ENCODE measurements at regions not wholly inside any gene's neighbourhood (a gene's known extent, or its start where the extent isn't known, plus 50 kb on each side); places are given as distances from the start of the nearest gene placed in this dataset.

DNA sequence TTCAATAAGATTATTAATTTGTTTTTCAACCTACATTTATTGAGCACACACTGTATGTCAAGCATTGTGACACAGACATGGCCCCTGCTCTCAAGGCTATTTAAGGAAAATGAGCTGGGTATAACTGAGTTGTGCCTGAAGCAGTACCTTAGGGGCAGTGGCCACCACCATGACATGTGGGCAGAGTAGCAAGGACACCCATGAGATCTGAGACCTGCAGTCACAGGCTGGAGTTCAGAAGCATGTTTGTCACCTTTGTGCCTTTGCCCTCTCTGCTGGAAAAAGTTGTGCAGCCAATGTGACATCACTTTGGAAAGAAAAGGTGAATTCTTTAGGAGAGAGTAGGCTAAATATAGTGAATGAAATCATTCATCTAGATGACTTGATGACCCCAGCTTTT is 501.3 kb downstream of the BCOR start:
- no peaks in the 10 kb centered on the region for H3K9me3 ChIP-seq (ENCODE audit: control insufficient read depth in 1 of 2, low read length in 2 of 2)
- no peaks in the 10 kb centered on the region for H3K27me3 ChIP-seq (ENCODE audit: insufficient read depth, low read length)
- H3K27ac ChIP-seq (ENCODE audit: low read depth, low read length), result no peak overlapping the region
- POLR2A ChIA-PET (ENCODE audit: partially characterized antibody), result no interaction called here
- no peaks in the 10 kb centered on the region for H3K9me3 Mint-ChIP-seq
- no peaks in the 10 kb centered on the region for H3K4me1 Mint-ChIP-seq
- H3K4me3 Mint-ChIP-seq, result no peak overlapping the region
- no peak overlapping the region for H3K27ac Mint-ChIP-seq
- no peaks in the 10 kb centered on the region for H3K36me3 Mint-ChIP-seq
- no peaks in the 10 kb centered on the region for H3K27me3 Mint-ChIP-seq
- intact Hi-C loops (cut with micrococcal nuclease), result no loop called here
- H3K4me1 ChIP-seq (ENCODE audit: insufficient read depth, low read length), result no peaks in the 10 kb centered on the region
- H3K4me3 ChIP-seq (ENCODE audit: low read length in 2 of 2), result no peak overlapping the region
- DNase-seq, result no peak
- CTCF ChIA-PET (ENCODE audit: partially characterized antibody), result no interaction called here
- no peaks in the 10 kb centered on the region for H3K36me3 ChIP-seq (ENCODE audit: insufficient read depth, low read length)

DNA sequence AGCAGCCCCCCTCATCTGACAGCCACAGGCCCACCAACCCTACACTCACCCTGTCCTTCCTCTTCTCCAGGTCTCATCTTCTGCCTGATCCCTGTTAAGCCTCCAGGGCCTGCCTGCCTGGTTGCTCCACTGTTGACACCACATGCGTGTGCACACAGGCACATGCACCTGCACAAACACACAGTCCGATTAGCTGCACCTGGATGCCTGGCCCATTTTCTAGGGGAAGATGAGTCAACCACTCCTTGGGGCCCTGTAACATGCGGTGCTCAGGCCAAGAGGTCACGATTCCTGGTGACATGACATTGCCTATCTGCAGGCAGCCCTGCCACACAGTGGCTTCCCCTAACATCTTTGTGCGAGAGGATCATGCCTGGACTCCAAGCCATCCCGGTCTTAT is 498.4 kb downstream of the BCOR start:
- no peak overlapping the region for H3K4me3 Mint-ChIP-seq
- H3K27ac Mint-ChIP-seq, result peak overlapping the region in 1 of 7 donors; percentile 30
- H3K36me3 ChIP-seq (ENCODE audit: insufficient read depth, low read length), result no peaks in the 10 kb centered on the region
- no peaks in the 10 kb centered on the region for H3K9me3 ChIP-seq (ENCODE audit: control insufficient read depth in 1 of 2, low read length in 2 of 2)
- no peaks in the 10 kb centered on the region for H3K27me3 ChIP-seq (ENCODE audit: insufficient read depth, low read length)
- H3K4me3 ChIP-seq (ENCODE audit: low read length in 2 of 2), result no peak overlapping the region
- H3K27ac ChIP-seq (ENCODE audit: low read depth, low read length), result no peak overlapping the region
- no peaks in the 10 kb centered on the region for H3K4me1 Mint-ChIP-seq
- H3K36me3 Mint-ChIP-seq, result no peaks in the 10 kb centered on the region
- intact Hi-C loops (cut with micrococcal nuclease), result no loop called here
- no peaks in the 10 kb centered on the region for H3K9me3 Mint-ChIP-seq
- no peak for DNase-seq
- H3K4me1 ChIP-seq (ENCODE audit: insufficient read depth, low read length), result no peaks in the 10 kb centered on the region
- H3K27me3 Mint-ChIP-seq, result peaks cover 0 to 2% of the 10 kb centered on the region in 2 donors
- ChIA-PET CTCF (ENCODE audit: partially characterized antibody) (no interaction called here), POLR2A (ENCODE audit: partially characterized antibody) (no interaction called here)

DNA sequence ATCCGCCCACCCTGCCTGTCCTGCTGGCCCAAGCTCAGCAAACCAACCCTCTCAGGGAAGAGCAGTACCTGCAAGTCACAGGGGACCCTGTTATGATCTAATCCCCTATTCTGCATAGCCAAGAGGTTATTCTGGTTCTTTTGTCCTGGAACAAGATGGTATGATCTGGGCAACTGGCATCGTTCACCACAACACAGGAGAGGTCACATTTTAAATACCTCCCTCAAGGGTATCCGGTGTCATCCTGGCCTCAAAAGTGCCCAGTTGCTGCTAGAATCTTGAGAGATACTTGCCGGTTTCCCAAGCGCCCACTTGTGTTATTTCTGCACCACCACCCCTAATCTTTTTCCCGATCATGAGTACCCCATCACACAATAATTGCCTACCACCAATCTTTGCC is 497.5 kb downstream of the BCOR start:
- no peak overlapping the region for H3K4me3 ChIP-seq (ENCODE audit: low read length in 2 of 2)
- no peak overlapping the region for H3K27ac Mint-ChIP-seq
- H3K9me3 ChIP-seq (ENCODE audit: control insufficient read depth in 1 of 2, low read length in 2 of 2), result no peaks in the 10 kb centered on the region
- H3K4me3 Mint-ChIP-seq, result no peak overlapping the region
- no peaks in the 10 kb centered on the region for H3K4me1 ChIP-seq (ENCODE audit: insufficient read depth, low read length)
- H3K36me3 Mint-ChIP-seq, result no peaks in the 10 kb centered on the region
- no peaks in the 10 kb centered on the region for H3K9me3 Mint-ChIP-seq
- H3K27ac ChIP-seq (ENCODE audit: low read depth, low read length), result no peak overlapping the region
- H3K27me3 ChIP-seq (ENCODE audit: insufficient read depth, low read length), result no peaks in the 10 kb centered on the region
- no peaks in the 10 kb centered on the region for H3K4me1 Mint-ChIP-seq
- POLR2A ChIA-PET (ENCODE audit: partially characterized antibody), result no interaction called here
- H3K36me3 ChIP-seq (ENCODE audit: insufficient read depth, low read length), result no peaks in the 10 kb centered on the region
- CTCF ChIA-PET (ENCODE audit: partially characterized antibody), result no interaction called here
- H3K27me3 Mint-ChIP-seq, result peaks cover 0 to 4% of the 10 kb centered on the region in 2 donors
- no peak for DNase-seq
- intact Hi-C loops (cut with micrococcal nuclease), result no loop called here

DNA sequence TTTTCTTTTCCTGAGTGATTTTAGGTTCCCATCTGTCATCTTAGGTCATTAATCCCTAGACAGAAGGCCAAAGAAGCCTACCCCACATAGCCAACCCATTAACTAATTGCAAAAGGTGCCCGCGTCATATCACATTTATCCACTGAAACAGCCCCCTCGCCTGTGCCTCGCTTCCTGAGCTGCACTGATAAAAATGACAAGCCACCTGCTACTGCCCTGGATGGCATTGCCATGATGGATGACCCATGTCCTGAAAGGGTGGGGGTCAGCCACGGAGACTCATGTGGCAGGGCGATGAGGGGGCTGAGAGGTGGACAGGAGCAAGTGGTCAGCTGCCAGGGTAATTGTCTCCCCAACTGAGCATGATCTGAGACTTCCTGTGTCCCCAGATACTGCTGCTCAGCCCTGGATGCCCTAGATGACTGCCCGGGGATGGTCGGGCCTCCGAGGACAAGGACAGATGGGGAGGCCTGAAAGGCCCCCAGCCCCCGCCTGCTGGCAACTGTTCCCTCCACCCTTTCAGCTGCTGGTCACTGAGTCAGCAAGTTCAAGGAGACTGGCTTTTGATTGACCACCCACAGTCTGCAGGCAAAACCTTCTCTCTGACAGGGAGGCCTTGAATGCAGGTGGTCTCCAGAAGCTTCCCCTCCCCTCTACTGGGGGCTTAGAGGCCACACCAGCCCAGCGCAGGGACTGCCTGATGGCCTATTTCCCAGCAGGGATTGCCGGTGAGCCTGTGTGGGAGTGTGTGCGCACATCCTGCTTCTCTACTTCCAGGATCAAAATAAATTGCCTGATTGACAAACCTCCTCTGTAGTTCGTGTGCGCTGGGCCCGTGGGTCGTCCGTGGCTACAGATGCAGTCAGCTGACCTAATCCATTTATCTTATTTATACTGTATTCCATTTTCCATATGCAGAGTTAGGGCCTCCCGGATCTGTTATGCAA is 496.3 kb downstream of the BCOR start:
- Histone ChIP-seq H3K27ac (ENCODE audit: low read depth, low read length) (no peak overlapping the region), H3K9me3 (ENCODE audit: control insufficient read depth in 1 of 2, low read length in 2 of 2) (no peaks in the 10 kb centered on the region), H3K4me1 (ENCODE audit: insufficient read depth, low read length) (no peaks in the 10 kb centered on the region), H3K4me3 (ENCODE audit: low read length in 2 of 2) (no peak overlapping the region), H3K36me3 (ENCODE audit: insufficient read depth, low read length) (no peaks in the 10 kb centered on the region), H3K27me3 (ENCODE audit: insufficient read depth, low read length) (no peaks in the 10 kb centered on the region)
- Mint-ChIP-seq H3K36me3 (no peaks in the 10 kb centered on the region), H3K4me3 (no peak overlapping the region), H3K27me3 (peaks cover 0 to 4% of the 10 kb centered on the region in 2 donors), H3K9me3 (peaks cover 0 to 4% (median 0%) of the 10 kb centered on the region in 8 donors), H3K27ac (no peak overlapping the region), H3K4me1 (no peaks in the 10 kb centered on the region)
- ChIA-PET CTCF (ENCODE audit: partially characterized antibody) (no interaction called here), POLR2A (ENCODE audit: partially characterized antibody) (no interaction called here)
- intact Hi-C loops (cut with micrococcal nuclease), result no loop called here
- no peak for DNase-seq

DNA sequence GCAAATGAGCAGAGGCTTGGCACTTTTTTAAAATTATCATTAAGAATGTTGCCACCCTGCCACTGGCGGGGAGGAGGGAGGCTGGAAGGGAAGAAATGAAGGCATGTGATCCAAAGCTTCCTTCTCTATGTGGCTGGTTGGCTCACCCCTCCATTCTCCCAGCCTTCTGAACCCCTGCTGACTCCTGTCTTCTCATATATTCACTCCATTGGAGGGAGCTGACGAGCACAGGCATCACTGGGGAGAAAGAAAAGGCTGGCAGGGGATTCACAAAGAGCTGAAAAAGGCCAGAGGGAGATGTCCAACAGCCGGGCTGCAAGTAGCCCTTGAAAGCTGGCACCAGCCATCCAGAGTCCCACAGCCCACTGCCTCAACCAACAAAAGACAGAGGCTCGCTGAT is 495.6 kb downstream of the BCOR start:
- no peaks in the 10 kb centered on the region for H3K4me1 Mint-ChIP-seq
- peaks cover 0 to 9% (median under 1%) of the 10 kb centered on the region in 8 donors for H3K9me3 Mint-ChIP-seq
- H3K27me3 ChIP-seq (ENCODE audit: insufficient read depth, low read length), result no peaks in the 10 kb centered on the region
- CTCF ChIA-PET (ENCODE audit: partially characterized antibody), result no interaction called here
- POLR2A ChIA-PET (ENCODE audit: partially characterized antibody), result no interaction called here
- no peak overlapping the region for H3K4me3 Mint-ChIP-seq
- no peaks in the 10 kb centered on the region for H3K36me3 Mint-ChIP-seq
- no peak overlapping the region for H3K4me3 ChIP-seq (ENCODE audit: low read length in 2 of 2)
- H3K27ac ChIP-seq (ENCODE audit: low read depth, low read length), result no peak overlapping the region
- no peak overlapping the region for H3K27ac Mint-ChIP-seq
- H3K9me3 ChIP-seq (ENCODE audit: control insufficient read depth in 1 of 2, low read length in 2 of 2), result no peaks in the 10 kb centered on the region
- H3K36me3 ChIP-seq (ENCODE audit: insufficient read depth, low read length), result no peaks in the 10 kb centered on the region
- intact Hi-C loops (cut with micrococcal nuclease), result no loop called here
- DNase-seq, result no peak
- peaks cover 0 to 4% of the 10 kb centered on the region in 2 donors for H3K27me3 Mint-ChIP-seq
- no peaks in the 10 kb centered on the region for H3K4me1 ChIP-seq (ENCODE audit: insufficient read depth, low read length)

DNA sequence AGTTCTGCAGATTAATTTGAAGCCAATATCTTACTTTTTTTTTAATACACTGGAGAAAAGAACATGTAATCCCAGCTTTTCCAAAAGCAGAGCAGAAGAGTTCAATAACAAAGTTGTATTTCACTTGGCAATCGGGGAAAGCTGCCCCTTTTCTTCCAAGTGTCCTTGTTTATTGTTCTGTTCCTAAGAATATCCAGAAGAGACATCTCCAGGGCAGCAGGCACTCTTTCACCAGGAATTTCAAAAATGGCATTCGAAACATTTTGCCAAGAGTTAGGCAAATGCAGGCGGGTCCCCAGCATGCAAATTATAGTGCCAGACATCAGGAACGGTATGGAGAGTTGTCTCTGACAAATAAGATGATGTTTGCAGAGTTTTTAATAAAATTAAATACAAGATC is 494.5 kb downstream of the BCOR start:
- CTCF ChIA-PET (ENCODE audit: partially characterized antibody), result no interaction called here
- POLR2A ChIA-PET (ENCODE audit: partially characterized antibody), result no interaction called here

DNA sequence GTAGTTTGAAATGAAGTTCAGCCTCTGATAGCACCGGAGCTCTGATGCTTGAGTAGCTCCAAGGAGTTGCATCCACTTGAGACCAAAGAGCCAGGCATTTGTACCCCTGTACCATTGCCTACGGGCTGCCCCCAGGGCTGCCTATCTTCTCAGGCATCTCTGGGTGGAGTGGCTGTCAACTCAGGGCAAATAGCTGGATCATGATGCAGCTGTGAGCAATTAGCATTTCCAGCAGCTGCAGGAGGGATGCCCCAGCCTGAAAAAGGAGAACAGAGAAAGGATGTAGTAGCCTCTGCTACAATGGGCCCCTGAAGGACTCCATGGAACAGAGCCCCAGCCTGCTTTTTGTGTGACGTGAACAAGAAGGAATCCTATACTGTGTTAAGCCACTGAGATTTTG is 492.6 kb downstream of the BCOR start:
- no peaks in the 10 kb centered on the region for H3K36me3 ChIP-seq (ENCODE audit: insufficient read depth, low read length)
- no peaks in the 10 kb centered on the region for H3K4me1 ChIP-seq (ENCODE audit: insufficient read depth, low read length)
- intact Hi-C loops (cut with micrococcal nuclease), result no loop called here
- no peaks in the 10 kb centered on the region for H3K4me1 Mint-ChIP-seq
- H3K36me3 Mint-ChIP-seq, result no peaks in the 10 kb centered on the region
- no peak overlapping the region for H3K4me3 Mint-ChIP-seq
- no peaks in the 10 kb centered on the region for H3K9me3 ChIP-seq (ENCODE audit: control insufficient read depth in 1 of 2, low read length in 2 of 2)
- H3K9me3 Mint-ChIP-seq, result peaks cover 0 to 10% (median under 1%) of the 10 kb centered on the region in 8 donors
- H3K27me3 ChIP-seq (ENCODE audit: insufficient read depth, low read length), result no peaks in the 10 kb centered on the region
- H3K27ac Mint-ChIP-seq, result no peak overlapping the region
- POLR2A ChIA-PET (ENCODE audit: partially characterized antibody), result no interaction called here
- CTCF ChIA-PET (ENCODE audit: partially characterized antibody), result no interaction called here
- no peak overlapping the region for H3K4me3 ChIP-seq (ENCODE audit: low read length in 2 of 2)
- peaks cover 0 to 4% of the 10 kb centered on the region in 2 donors for H3K27me3 Mint-ChIP-seq
- no peak overlapping the region for H3K27ac ChIP-seq (ENCODE audit: low read depth, low read length)
- no peak for DNase-seq

More for the DNA sequence above, 494.5 kb downstream of the BCOR start:
- H3K4me3 ChIP-seq (ENCODE audit: low read length in 2 of 2), result no peak overlapping the region
- no peaks in the 10 kb centered on the region for H3K4me1 Mint-ChIP-seq
- DNase-seq, result no peak
- intact Hi-C loops (cut with micrococcal nuclease), result no loop called here
- no peaks in the 10 kb centered on the region for H3K36me3 Mint-ChIP-seq
- H3K4me1 ChIP-seq (ENCODE audit: insufficient read depth, low read length), result no peaks in the 10 kb centered on the region
- no peaks in the 10 kb centered on the region for H3K36me3 ChIP-seq (ENCODE audit: insufficient read depth, low read length)
- H3K27ac Mint-ChIP-seq, result no peak overlapping the region
- no peak overlapping the region for H3K27ac ChIP-seq (ENCODE audit: low read depth, low read length)
- H3K9me3 Mint-ChIP-seq, result peaks cover 0 to 10% (median under 1%) of the 10 kb centered on the region in 8 donors
- no peaks in the 10 kb centered on the region for H3K27me3 ChIP-seq (ENCODE audit: insufficient read depth, low read length)
- no peaks in the 10 kb centered on the region for H3K9me3 ChIP-seq (ENCODE audit: control insufficient read depth in 1 of 2, low read length in 2 of 2)
- H3K27me3 Mint-ChIP-seq, result peaks cover 0 to 4% of the 10 kb centered on the region in 2 donors
- H3K4me3 Mint-ChIP-seq, result no peak overlapping the region

All from CD4-positive, alpha-beta memory T cell (primary cell).